Mesenchymal stem cell (in vitro differentiated cells and primary cell): ENCODE measurements at regions not wholly inside any gene's neighbourhood (a gene's known extent, or its start where the extent isn't known, plus 50 kb on each side); places are given as distances from the start of the nearest gene placed in this dataset.

ENCODE experiments used
- DNase-seq: peaks from one replicate; pipeline ENCODE4 v3.0.0-alpha.2; 2013
- H2AFZ ChIP-seq: one replicate; pipeline ENCODE4 v1.6.1; 2013; ENCODE audit warnings: low read depth, mild to moderate bottlenecking, control low read depth, inconsistent platforms, low read length, moderate library complexity
- H2AK5ac ChIP-seq: 2 replicates; pipeline ENCODE4 v1.6.1; 2013; ENCODE audit warnings: low read length, moderate library complexity, mild to moderate bottlenecking, inconsistent platforms; ENCODE audit not compliant: severe bottlenecking
- H2BK120ac ChIP-seq: one replicate; pipeline ENCODE4 v1.6.1; 2013; ENCODE audit warnings: low read depth, mild to moderate bottlenecking, inconsistent platforms, low read length, moderate library complexity
- H2BK12ac ChIP-seq, 2 experiments: one replicate each; pipeline ENCODE4 v1.6.1; 2013; ENCODE audit warnings: inconsistent platforms in 2 of 2, low read length in 2 of 2, mild to moderate bottlenecking in 2 of 2, moderate library complexity in 2 of 2, control low read depth in 1 of 2
- H2BK15ac ChIP-seq: one replicate; pipeline ENCODE4 v1.6.1; 2013; ENCODE audit warnings: mild to moderate bottlenecking, low read depth, inconsistent platforms; ENCODE audit not compliant: poor library complexity, severe bottlenecking
- H2BK5ac ChIP-seq: 2 replicates; pipeline ENCODE4 v1.6.1; 2013; ENCODE audit warnings: low read depth, mild to moderate bottlenecking, low read length, control low read depth, inconsistent platforms; ENCODE audit not compliant: poor library complexity, severe bottlenecking
- H3K14ac ChIP-seq, 2 experiments: one replicate each; pipeline ENCODE4 v1.6.1; 2013; ENCODE audit warnings: inconsistent platforms in 2 of 2, low read length in 2 of 2, control low read depth in 1 of 2, mild to moderate bottlenecking in 1 of 2, moderate library complexity in 1 of 2
- H3K18ac ChIP-seq, 2 experiments: one replicate each; pipeline ENCODE4 v1.6.1; 2013; ENCODE audit warnings: inconsistent platforms in 2 of 2, low read length in 2 of 2, control low read depth in 1 of 2, low read depth in 1 of 2, mild to moderate bottlenecking in 1 of 2
- H3K23ac ChIP-seq, 2 experiments: one replicate each; pipeline ENCODE4 v1.6.1; 2013; ENCODE audit warnings: inconsistent platforms in 2 of 2, low read length in 2 of 2, mild to moderate bottlenecking in 2 of 2, moderate library complexity in 2 of 2, control low read depth in 1 of 2
- H3K27ac ChIP-seq: 2 replicates; pipeline ENCODE4 v1.5.1; 2013; ENCODE audit warnings: mild to moderate bottlenecking, moderate library complexity, low read length, control low read depth, inconsistent platforms; ENCODE audit not compliant: poor library complexity, severe bottlenecking
- H3K27me3 ChIP-seq, 2 experiments: 2 replicates each; pipeline versions ENCODE4 v1.6.1 to v1.7.0; 2013; ENCODE audit warnings: low read length in 2 of 2, mild to moderate bottlenecking in 2 of 2, moderate library complexity in 2 of 2, control low read depth in 1 of 2, inconsistent platforms in 1 of 2; ENCODE audit not compliant: control insufficient read depth in 1 of 2, insufficient read depth in 1 of 2
- H3K36me3 ChIP-seq, 2 experiments: 2 replicates each; pipeline versions ENCODE4 v1.6.1 to v1.7.0; 2013; ENCODE audit warnings: low read length in 2 of 2, control low read depth in 1 of 2, inconsistent platforms in 1 of 2, low read depth in 1 of 2, mild to moderate bottlenecking in 1 of 2; ENCODE audit not compliant: insufficient read depth in 2 of 2, control insufficient read depth in 1 of 2
- H3K4ac ChIP-seq, 2 experiments: one replicate each; pipeline ENCODE4 v1.6.1; 2013; ENCODE audit warnings: inconsistent platforms in 2 of 2, low read length in 2 of 2, mild to moderate bottlenecking in 2 of 2, moderate library complexity in 2 of 2, control low read depth in 1 of 2, low read depth in 1 of 2
- H3K4me1 ChIP-seq: 2 replicates; pipeline ENCODE4 v1.6.1; 2013; ENCODE audit warnings: low read depth, low read length, control low read depth; ENCODE audit not compliant: control insufficient read depth, insufficient read depth
- H3K4me2 ChIP-seq: 2 replicates; pipeline ENCODE4 v1.6.1; 2013; ENCODE audit warnings: low read length, mild to moderate bottlenecking, inconsistent platforms; ENCODE audit not compliant: poor library complexity, severe bottlenecking
- H3K4me3 ChIP-seq, 2 experiments: 2 replicates each; pipeline versions ENCODE4 v1.5.1 to v1.7.0; 2013; ENCODE audit warnings: low read length in 2 of 2, mild to moderate bottlenecking in 2 of 2, control low read depth in 1 of 2, low read depth in 1 of 2; ENCODE audit not compliant: insufficient read depth in 1 of 2
- H3K79me1 ChIP-seq: replicated peaks from 2 replicates; pipeline ENCODE4 v1.6.1; 2013; ENCODE audit warnings: mild to moderate bottlenecking, control low read depth, low read length, inconsistent platforms; ENCODE audit not compliant: poor library complexity, severe bottlenecking
- H3K9ac ChIP-seq: 2 replicates; pipeline ENCODE4 v1.7.0; 2013; ENCODE audit warnings: mild to moderate bottlenecking, low read length, moderate library complexity
- H3K9me3 ChIP-seq: 2 replicates; pipeline ENCODE4 v1.7.0; 2013; ENCODE audit warnings: mild to moderate bottlenecking, low read length; ENCODE audit not compliant: control insufficient read depth
- H4K8ac ChIP-seq: one replicate; pipeline ENCODE4 v1.6.1; 2013; ENCODE audit warnings: inconsistent platforms, mild to moderate bottlenecking, low read length, moderate library complexity
- H4K91ac ChIP-seq: one replicate; pipeline ENCODE4 v1.6.1; 2013; ENCODE audit warnings: mild to moderate bottlenecking, low read length, inconsistent platforms
- WGBS: methylation state at CpG from one replicate; pipeline ENCODE4 v1.1.7; 2013; ENCODE audit warnings: mixed read lengths; 5-methylcytosine and 5-hydroxymethylcytosine counted together

DNA sequence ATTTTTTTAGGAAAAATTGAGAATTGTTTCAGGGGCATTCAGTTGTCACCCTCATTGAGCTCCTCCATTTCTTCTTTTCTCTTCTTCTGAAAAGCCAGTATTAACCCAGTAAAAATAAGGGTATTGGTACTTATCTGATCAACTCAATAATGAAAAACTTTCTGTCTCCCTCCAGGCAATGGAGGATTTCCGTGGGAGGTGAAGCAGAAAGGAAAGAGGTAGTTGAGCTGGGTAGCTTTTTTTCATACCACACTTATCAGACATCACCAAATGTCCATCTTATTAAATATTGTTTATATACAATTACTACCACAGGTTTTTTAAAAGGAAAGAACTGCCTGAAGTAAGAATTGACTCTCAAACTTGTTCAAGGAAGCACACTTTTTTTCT is 731.1 kb upstream of the ZNF608 start:
- no CpG with 5 or more reads among the region's 1 CpG for WGBS
- no peaks in the 10 kb centered on the region for H3K79me1 ChIP-seq
- no peak overlapping the region for H3K18ac ChIP-seq
- no peak overlapping the region for H4K91ac ChIP-seq
- H3K9ac ChIP-seq = no peak overlapping the region
- no peak overlapping the region for H2BK5ac ChIP-seq
- H2BK12ac ChIP-seq = no peak overlapping the region
- H2BK120ac ChIP-seq = no peak overlapping the region
- H3K27me3 ChIP-seq = no peaks in the 10 kb centered on the region
- H3K4ac ChIP-seq = no peak overlapping the region
- H3K23ac ChIP-seq = no peak overlapping the region
- no peak overlapping the region for H3K4me3 ChIP-seq
- H3K36me3 ChIP-seq = no peaks in the 10 kb centered on the region
- H3K27ac ChIP-seq = no peak overlapping the region
- no peak overlapping the region for H2AFZ ChIP-seq
- H4K8ac ChIP-seq = no peak overlapping the region
- H3K4me1 ChIP-seq = no peaks in the 10 kb centered on the region
- no peak overlapping the region for H2AK5ac ChIP-seq
- no peak overlapping the region for H2BK15ac ChIP-seq
- H3K4me2 ChIP-seq = no peak overlapping the region
- H3K14ac ChIP-seq = no peak overlapping the region
- no peak for DNase-seq
- no peaks in the 10 kb centered on the region for H3K9me3 ChIP-seq

DNA sequence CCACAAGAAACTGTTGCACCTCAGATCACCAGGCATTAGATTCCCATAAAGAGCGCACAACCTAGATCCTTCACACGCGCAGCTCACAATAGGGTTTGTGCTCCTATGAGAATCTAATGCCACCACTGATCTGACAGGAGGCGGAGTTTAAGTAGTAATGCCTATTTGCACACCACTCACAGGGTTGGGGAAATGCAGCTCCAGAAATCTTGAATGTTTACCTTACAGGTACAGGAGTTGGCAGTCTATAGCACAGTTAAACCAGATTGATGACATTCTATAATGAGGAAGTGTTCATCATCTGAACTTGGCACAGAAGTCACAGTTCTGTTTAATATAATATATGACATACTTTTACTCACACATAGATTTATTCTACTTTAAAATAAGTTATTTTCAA is 732.2 kb upstream of the ZNF608 start:
- Histone ChIP-seq H2BK5ac (no peak overlapping the region), H3K18ac (no peak overlapping the region), H3K14ac (no peak overlapping the region), H3K4ac (no peak overlapping the region), H4K91ac (no peak overlapping the region), H3K4me3 (no peak overlapping the region), H3K9me3 (no peaks in the 10 kb centered on the region), H4K8ac (no peak overlapping the region), H3K27ac (no peak overlapping the region), H3K27me3 (no peaks in the 10 kb centered on the region), H2BK15ac (no peak overlapping the region), H3K4me1 (no peaks in the 10 kb centered on the region), H3K36me3 (no peaks in the 10 kb centered on the region), H3K9ac (no peak overlapping the region), H3K4me2 (no peak overlapping the region), H2AK5ac (no peak overlapping the region), H2BK12ac (no peak overlapping the region), H3K23ac (no peak overlapping the region), H3K79me1 (no peaks in the 10 kb centered on the region), H2AFZ (no peak overlapping the region), H2BK120ac (no peak overlapping the region)
- WGBS = 98% methylated on average over 4 of the region's 4 CpGs
- no peak for DNase-seq

DNA sequence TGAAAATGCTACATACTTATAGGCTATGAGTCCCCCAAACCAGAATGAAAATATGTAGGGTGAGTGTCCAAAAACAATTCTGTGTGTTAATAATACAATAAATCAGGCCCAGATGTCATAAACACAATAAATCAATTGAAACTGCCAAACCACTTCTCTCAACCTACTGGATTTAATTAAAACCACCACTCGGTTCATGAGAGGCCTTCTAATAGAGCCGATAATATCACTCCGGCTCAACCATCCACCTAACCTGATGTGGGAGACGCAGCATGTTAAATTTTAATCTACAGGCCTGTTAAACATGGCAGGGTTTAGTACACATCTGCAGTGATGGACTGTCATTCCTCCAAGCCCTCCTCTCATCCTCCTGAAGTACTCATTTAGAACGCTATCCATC is 734.5 kb upstream of the ZNF608 start:
- no peaks in the 10 kb centered on the region for H3K9me3 ChIP-seq
- peak overlapping the region in 1 of 2 experiments; percentile 17 for H2BK12ac ChIP-seq
- H3K27ac ChIP-seq = no peak overlapping the region
- no peak overlapping the region for H3K9ac ChIP-seq
- 94% methylated on average over 4 of the region's 5 CpGs for WGBS
- H3K4ac ChIP-seq = no peak overlapping the region
- no peak overlapping the region for H2BK15ac ChIP-seq
- peak overlapping the region in 1 of 2 experiments; percentile 1 for H3K18ac ChIP-seq
- H2AFZ ChIP-seq = no peak overlapping the region
- H4K8ac ChIP-seq = no peak overlapping the region
- H3K4me2 ChIP-seq = no peak overlapping the region
- no peak overlapping the region for H2BK5ac ChIP-seq
- H2AK5ac ChIP-seq = no peak overlapping the region
- no peaks in the 10 kb centered on the region for H3K27me3 ChIP-seq
- no peaks in the 10 kb centered on the region for H3K4me1 ChIP-seq
- DNase-seq = no peak
- no peaks in the 10 kb centered on the region for H3K36me3 ChIP-seq
- H2BK120ac ChIP-seq = peak overlapping the region; percentile 61
- H3K23ac ChIP-seq = no peak overlapping the region
- no peak overlapping the region for H4K91ac ChIP-seq
- no peak overlapping the region for H3K14ac ChIP-seq
- no peak overlapping the region for H3K4me3 ChIP-seq
- no peaks in the 10 kb centered on the region for H3K79me1 ChIP-seq

DNA sequence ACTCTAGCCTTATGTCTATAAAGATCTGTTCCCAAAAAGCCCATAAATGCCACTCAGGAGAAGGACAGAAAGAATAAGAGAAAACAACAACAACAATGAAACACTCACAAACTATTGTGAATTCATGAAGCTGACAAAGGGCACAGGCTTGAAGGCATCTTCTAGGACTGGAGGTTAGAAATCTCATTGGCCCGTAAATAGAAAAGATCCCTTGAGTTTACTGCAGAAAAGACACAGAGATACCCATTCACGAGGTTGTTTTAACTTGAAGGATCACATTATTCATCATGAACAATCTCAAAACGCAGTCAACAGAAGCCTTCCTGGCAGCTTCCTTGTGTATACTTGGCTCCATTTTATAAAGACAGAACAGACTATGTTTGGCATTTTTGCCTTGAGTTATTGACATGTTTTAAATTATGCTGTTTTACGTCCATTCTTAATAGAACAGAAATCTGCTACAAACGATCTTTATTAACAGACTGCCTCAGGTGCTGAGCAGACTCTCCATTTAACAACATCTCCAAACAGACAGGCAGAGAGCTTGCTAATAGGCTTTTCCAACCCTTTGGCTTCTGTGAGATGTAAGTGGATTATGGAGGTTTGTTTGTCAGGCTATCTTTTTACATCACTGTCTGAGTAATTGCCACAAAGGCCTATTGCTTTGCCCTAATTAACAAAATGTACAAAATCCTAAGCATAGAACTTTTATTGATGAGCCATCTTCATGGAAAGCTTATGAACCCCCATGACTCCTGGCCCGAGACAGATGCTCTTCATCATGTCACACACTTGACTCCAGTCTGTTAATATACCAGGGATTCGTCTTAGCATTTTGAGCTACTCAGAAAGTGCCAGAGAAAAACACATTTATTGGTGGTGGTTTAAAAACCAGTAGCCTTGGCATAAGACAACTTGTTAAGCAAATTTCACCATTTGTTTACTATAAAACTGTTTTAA is 735.3 kb upstream of the ZNF608 start:
- no peak for DNase-seq
- H3K36me3 ChIP-seq = no peaks in the 10 kb centered on the region
- H2AFZ ChIP-seq = no peak overlapping the region
- no peak overlapping the region for H2BK15ac ChIP-seq
- H2BK5ac ChIP-seq = no peak overlapping the region
- H3K4me2 ChIP-seq = no peak overlapping the region
- no peak overlapping the region for H4K8ac ChIP-seq
- H3K18ac ChIP-seq = peak overlapping the region in 1 of 2 experiments; percentile 55
- H3K4me3 ChIP-seq = no peak overlapping the region
- 65% methylated on average over 3 of the region's 7 CpGs for WGBS
- H3K27me3 ChIP-seq = no peaks in the 10 kb centered on the region
- no peak overlapping the region for H3K23ac ChIP-seq
- H3K4ac ChIP-seq = no peak overlapping the region
- H3K27ac ChIP-seq = no peak overlapping the region
- H3K4me1 ChIP-seq = no peaks in the 10 kb centered on the region
- no peak overlapping the region for H4K91ac ChIP-seq
- H3K14ac ChIP-seq = no peak overlapping the region
- no peak overlapping the region for H2AK5ac ChIP-seq
- peak overlapping the region in 1 of 2 experiments; percentile 54 for H2BK12ac ChIP-seq
- no peak overlapping the region for H2BK120ac ChIP-seq
- no peaks in the 10 kb centered on the region for H3K9me3 ChIP-seq
- H3K9ac ChIP-seq = no peak overlapping the region
- H3K79me1 ChIP-seq = no peaks in the 10 kb centered on the region
